H9 (cell line): ENCODE measurements at regions not wholly inside any gene's neighbourhood (a gene's known extent, or its start where the extent isn't known, plus 50 kb on each side); places are given as distances from the start of the nearest gene placed in this dataset.

ENCODE experiments used
- DNase-seq: peaks from one replicate; pipeline ENCODE4 v3.0.0-alpha.2; 2017
- H2AFZ ChIP-seq: one replicate; pipeline ENCODE4 v1.6.1; 2013; ENCODE audit warnings: mild to moderate bottlenecking, low read length, control low read depth, moderate library complexity
- H2AK5ac ChIP-seq: 2 replicates; pipeline ENCODE4 v1.6.1; 2013; ENCODE audit warnings: low read length, control low read depth, mixed read lengths; ENCODE audit not compliant: insufficient read length
- H2BK120ac ChIP-seq: one replicate; pipeline ENCODE4 v1.6.1; 2013; ENCODE audit warnings: low read depth, mild to moderate bottlenecking, low read length, control low read depth, inconsistent platforms; ENCODE audit not compliant: poor library complexity, severe bottlenecking
- H2BK12ac ChIP-seq: 2 replicates; pipeline ENCODE4 v1.6.1; 2013; ENCODE audit warnings: low read length, control low read depth, mixed read lengths, low read depth; ENCODE audit not compliant: insufficient read length
- H2BK15ac ChIP-seq: 2 replicates; pipeline ENCODE4 v1.6.1; 2013; ENCODE audit warnings: low read depth, low read length, control low read depth
- H2BK20ac ChIP-seq: one replicate; pipeline ENCODE4 v1.6.1; 2013; ENCODE audit warnings: low read depth, mild to moderate bottlenecking, low read length, control low read depth, inconsistent platforms; ENCODE audit not compliant: poor library complexity, severe bottlenecking
- H2BK5ac ChIP-seq: 2 replicates; pipeline ENCODE4 v1.6.1; 2013; ENCODE audit warnings: low read length, control low read depth, mixed read lengths; ENCODE audit not compliant: insufficient read length
- H3K14ac ChIP-seq: 2 replicates; pipeline ENCODE4 v1.6.1; 2013; ENCODE audit warnings: low read length, control low read depth; ENCODE audit not compliant: insufficient read depth
- H3K18ac ChIP-seq: 2 replicates; pipeline ENCODE4 v1.6.1; 2013; ENCODE audit warnings: low read depth, mild to moderate bottlenecking, mixed read lengths, low read length, control low read depth; ENCODE audit not compliant: insufficient read length
- H3K23ac ChIP-seq: 2 replicates; pipeline ENCODE4 v1.6.1; 2013; ENCODE audit warnings: low read length, control low read depth, mixed read lengths, low read depth; ENCODE audit not compliant: insufficient read length
- H3K23me2 ChIP-seq: 2 replicates; pipeline ENCODE4 v1.6.1; 2013; ENCODE audit warnings: low read depth, mild to moderate bottlenecking, mixed read lengths, low read length, control low read depth; ENCODE audit not compliant: insufficient read length, poor library complexity, severe bottlenecking
- H3K27ac ChIP-seq: 2 replicates; pipeline ENCODE4 v1.5.1; 2013; ENCODE audit warnings: low read length, control low read depth, mixed read lengths, low read depth; ENCODE audit not compliant: insufficient read length
- H3K27me3 ChIP-seq: 2 replicates; pipeline ENCODE4 v1.6.1; 2013; ENCODE audit warnings: low read length, control low read depth, inconsistent platforms; ENCODE audit not compliant: insufficient read depth
- H3K4ac ChIP-seq: 2 replicates; pipeline ENCODE4 v1.6.1; 2013; ENCODE audit warnings: low read depth, mild to moderate bottlenecking, control low read depth, inconsistent platforms, low read length, moderate library complexity
- H3K4me1 ChIP-seq: 2 replicates; pipeline ENCODE4 v1.6.1; 2013; ENCODE audit warnings: low read length, control low read depth, inconsistent platforms; ENCODE audit not compliant: insufficient read depth
- H3K4me2 ChIP-seq: 2 replicates; pipeline ENCODE4 v1.6.1; 2013; ENCODE audit warnings: low read length, control low read depth, mixed read lengths; ENCODE audit not compliant: insufficient read length, insufficient read depth
- H3K56ac ChIP-seq: 2 replicates; pipeline ENCODE4 v1.6.1; 2013; ENCODE audit warnings: low read depth, mild to moderate bottlenecking, mixed read lengths, low read length, control low read depth; ENCODE audit not compliant: insufficient read length
- H3K79me1 ChIP-seq: 2 replicates; pipeline ENCODE4 v1.6.1; 2013; ENCODE audit warnings: low read depth, mild to moderate bottlenecking, moderate library complexity, low read length, control low read depth, inconsistent platforms; ENCODE audit not compliant: insufficient read depth, poor library complexity, severe bottlenecking
- H3K79me2 ChIP-seq: 2 replicates; pipeline ENCODE4 v1.6.1; 2013; ENCODE audit warnings: low read length, control low read depth, inconsistent platforms; ENCODE audit not compliant: insufficient read depth
- H3K9ac ChIP-seq: 2 replicates; pipeline ENCODE4 v1.6.1; 2013; ENCODE audit warnings: low read length, control low read depth, mixed read lengths; ENCODE audit not compliant: insufficient read length; ENCODE audit errors: extremely low read depth
- H3K9me3 ChIP-seq: one replicate; pipeline ENCODE4 v1.6.1; 2013; ENCODE audit warnings: low read depth, low read length, inconsistent platforms; ENCODE audit not compliant: control insufficient read depth
- H3T11ph ChIP-seq: one replicate; pipeline ENCODE4 v1.6.1; 2013; ENCODE audit warnings: mild to moderate bottlenecking, low read length, control low read depth, inconsistent platforms
- H4K20me1 ChIP-seq: one replicate; pipeline ENCODE4 v1.6.1; 2013; ENCODE audit not compliant: control insufficient read depth, insufficient read length, insufficient read depth
- H4K5ac ChIP-seq: 2 replicates; pipeline ENCODE4 v1.6.1; 2013; ENCODE audit warnings: low read depth, mild to moderate bottlenecking, mixed read lengths, low read length, control low read depth; ENCODE audit not compliant: insufficient read length
- H4K8ac ChIP-seq: replicated peaks from 2 replicates; pipeline ENCODE4 v1.6.1; 2013; ENCODE audit warnings: low read length, control low read depth, mixed read lengths, low read depth; ENCODE audit not compliant: insufficient read length
- H4K91ac ChIP-seq: 2 replicates; pipeline ENCODE4 v1.6.1; 2013; ENCODE audit warnings: low read depth, mild to moderate bottlenecking, moderate library complexity, mixed read lengths, low read length, control low read depth; ENCODE audit not compliant: insufficient read length
- H3K27ac Mint-ChIP-seq, 3 experiments: 2 replicates in 2 of 3; 3 replicates in 1 of 3; pipeline ENCODE4 v1.8.0; 2020 to 2021; ENCODE audit warnings: mixed read lengths in 3 of 3, mild to moderate bottlenecking in 1 of 3, moderate library complexity in 1 of 3
- H3K27me3 Mint-ChIP-seq: 2 replicates; pipeline ENCODE4 v1.8.0; 2021; ENCODE audit warnings: low read depth, mild to moderate bottlenecking, moderate library complexity, mixed read lengths
- H3K36me3 Mint-ChIP-seq, 3 experiments: 2 replicates in 2 of 3; 3 replicates in 1 of 3; pipeline ENCODE4 v1.8.0; 2020 to 2021; ENCODE audit warnings: low read depth in 3 of 3, mixed read lengths in 3 of 3; ENCODE audit not compliant: insufficient read depth in 1 of 3
- H3K4me1 Mint-ChIP-seq, 2 experiments: 2 replicates each; pipeline ENCODE4 v1.8.0; 2020; ENCODE audit warnings: mixed read lengths in 2 of 2
- H3K4me3 Mint-ChIP-seq, 2 experiments: 2 replicates in 1 of 2; 3 replicates in 1 of 2; pipeline ENCODE4 v1.8.0; 2020 to 2021; ENCODE audit warnings: mild to moderate bottlenecking in 2 of 2, mixed read lengths in 2 of 2, moderate library complexity in 1 of 2
- H3K9me3 Mint-ChIP-seq, 2 experiments: 2 replicates in 1 of 2; 3 replicates in 1 of 2; pipeline ENCODE4 v1.8.0; 2020; ENCODE audit warnings: mild to moderate bottlenecking in 2 of 2, mixed read lengths in 2 of 2, moderate library complexity in 1 of 2
- WGBS: extraction: QIAGEN DNeasy Blood & Tissue Kit; methylation state at CpG from one replicate; pipeline ENCODE4 v1.1.7; 2013; ENCODE audit warnings: missing lambda C conversion rate, low lambda C conversion rate, mixed read lengths; ENCODE audit not compliant: insufficient read length; ENCODE audit errors: extremely low coverage; 5-methylcytosine and 5-hydroxymethylcytosine counted together
- TF ChIP-seq, protein P1 (sequence below): fragments of 200-600 bp; sonication (generic); conservative IDR thresholded peaks from 3 replicates; pipeline ENCODE4 v1.8.0; 2021; ENCODE audit warnings: antibody characterized with exemption, mild to moderate bottlenecking

DNA sequence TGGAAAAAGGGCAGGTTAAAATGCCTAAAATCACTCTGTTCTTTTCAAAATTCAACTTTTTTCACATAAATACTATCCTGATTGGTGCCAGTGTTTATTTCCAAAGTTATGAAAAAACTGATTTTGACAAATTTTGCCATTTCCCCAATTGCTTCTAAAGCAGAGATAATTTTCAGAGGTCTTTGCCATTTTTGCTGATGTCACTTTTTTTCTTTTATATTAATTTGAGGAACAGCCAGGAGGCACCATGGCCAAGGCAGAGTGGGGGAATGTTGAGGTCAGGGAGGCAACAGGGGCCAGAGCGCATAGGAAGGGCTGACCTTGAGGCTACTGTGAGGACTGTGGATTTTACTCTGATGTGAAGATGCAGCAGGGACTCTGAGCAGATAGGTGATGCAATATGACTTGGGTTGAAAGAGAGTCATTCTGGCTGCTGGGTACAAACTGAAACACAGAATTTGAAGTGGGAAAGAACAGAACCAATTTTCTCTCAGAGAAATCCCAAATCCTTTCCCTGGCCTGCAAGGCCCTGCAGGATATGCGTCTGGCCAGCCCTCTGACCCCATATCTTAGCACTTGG, 75.1 kb upstream of the LDAH start:
- Histone ChIP-seq H3K18ac (no peak overlapping the region), H3K4ac (no peak overlapping the region), H4K91ac (no peak overlapping the region), H2BK5ac (no peak overlapping the region), H4K20me1 (no peaks in the 10 kb centered on the region), H3K23me2 (no peaks in the 10 kb centered on the region), H3K79me1 (no peaks in the 10 kb centered on the region), H3K4me2 (no peak overlapping the region), H2BK15ac (no peak overlapping the region), H3K9me3 (no peaks in the 10 kb centered on the region), H3K4me1 (no peaks in the 10 kb centered on the region), H2BK20ac (no peak overlapping the region), H3K27ac (no peak overlapping the region), H3K14ac (no peak overlapping the region), H2AK5ac (no peak overlapping the region), H2BK120ac (no peak overlapping the region), H4K5ac (no peak overlapping the region), H2BK12ac (no peak overlapping the region), H3K56ac (no peak overlapping the region), H3K9ac (no peak overlapping the region), H4K8ac (no peak overlapping the region), H2AFZ (no peak overlapping the region), H3K23ac (no peak overlapping the region), H3T11ph (no peak overlapping the region), H3K27me3 (no peaks in the 10 kb centered on the region), H3K79me2 (no peaks in the 10 kb centered on the region)
- Mint-ChIP-seq H3K9me3 (peaks cover 4 to 13% of the 10 kb centered on the region in 2 experiments), H3K4me1 (no peaks in the 10 kb centered on the region), H3K36me3 (no peaks in the 10 kb centered on the region), H3K4me3 (no peak overlapping the region), H3K27ac (no peak overlapping the region), H3K27me3 (peaks cover 15% of the 10 kb centered on the region)
- WGBS = no CpG with 5 or more reads among the region's 2 CpGs
- no peak for DNase-seq
- TF ChIP-seq, protein P1, sequence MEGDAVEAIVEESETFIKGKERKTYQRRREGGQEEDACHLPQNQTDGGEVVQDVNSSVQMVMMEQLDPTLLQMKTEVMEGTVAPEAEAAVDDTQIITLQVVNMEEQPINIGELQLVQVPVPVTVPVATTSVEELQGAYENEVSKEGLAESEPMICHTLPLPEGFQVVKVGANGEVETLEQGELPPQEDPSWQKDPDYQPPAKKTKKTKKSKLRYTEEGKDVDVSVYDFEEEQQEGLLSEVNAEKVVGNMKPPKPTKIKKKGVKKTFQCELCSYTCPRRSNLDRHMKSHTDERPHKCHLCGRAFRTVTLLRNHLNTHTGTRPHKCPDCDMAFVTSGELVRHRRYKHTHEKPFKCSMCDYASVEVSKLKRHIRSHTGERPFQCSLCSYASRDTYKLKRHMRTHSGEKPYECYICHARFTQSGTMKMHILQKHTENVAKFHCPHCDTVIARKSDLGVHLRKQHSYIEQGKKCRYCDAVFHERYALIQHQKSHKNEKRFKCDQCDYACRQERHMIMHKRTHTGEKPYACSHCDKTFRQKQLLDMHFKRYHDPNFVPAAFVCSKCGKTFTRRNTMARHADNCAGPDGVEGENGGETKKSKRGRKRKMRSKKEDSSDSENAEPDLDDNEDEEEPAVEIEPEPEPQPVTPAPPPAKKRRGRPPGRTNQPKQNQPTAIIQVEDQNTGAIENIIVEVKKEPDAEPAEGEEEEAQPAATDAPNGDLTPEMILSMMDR = no peak
